ENCODE measurements at regions not wholly inside any gene's neighbourhood (a gene's known extent, or its start where the extent isn't known, plus 50 kb on each side); places are given as distances from the start of the nearest gene placed in this dataset.

GRCh38 chr10:90141791-90142190 is 440.4 kb downstream of the KIF20B start:
- Histone ChIP-seq H3K4me1 (peaks cover 3% of the 10 kb centered on the region; the same call in 1 of the 2 replicates), H3K4me3 (no peak overlapping the region), H3K9me3 (peaks cover 13% of the 10 kb centered on the region), H3K36me3 (replicated peaks) (no peaks in the 10 kb centered on the region), H3K27me3 (ENCODE audit: low read depth) (no peaks in the 10 kb centered on the region; the same call in 1 of the 2 replicates)
- DNase-seq (ENCODE audit: low spot score in 2 of 2): no peak
- in situ Hi-C loops (cut with MboI; ENCODE audit: low sequenced_read_pairs): loop anchor here (25.0 kb wide), 1 partner anchor 329 kb away; no protein-coding TSS in a partner anchor

DNA sequence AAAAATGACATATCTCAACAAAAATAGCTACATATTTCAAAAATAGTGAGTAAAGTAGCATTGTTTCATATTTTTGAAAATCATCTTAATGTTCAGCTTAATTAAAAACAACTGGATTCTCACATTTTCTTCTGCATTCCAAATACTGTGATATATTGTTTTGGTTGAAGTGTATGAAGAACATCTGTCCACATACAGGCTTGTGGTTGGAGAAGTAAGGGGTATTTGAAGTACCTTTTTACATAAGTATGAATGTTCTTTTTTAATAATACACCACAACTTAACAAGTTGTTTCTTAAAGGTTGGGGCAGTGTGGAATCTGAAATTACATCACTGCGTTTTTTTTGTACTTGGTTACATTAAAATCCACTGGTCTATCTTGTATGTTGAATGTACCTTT is 442.5 kb downstream of the KIF20B start:
- Histone ChIP-seq H3K4me3 (no peak overlapping the region), H3K27me3 (ENCODE audit: low read depth) (no peaks in the 10 kb centered on the region; the same call in 1 of the 2 replicates), H3K36me3 (replicated peaks) (no peaks in the 10 kb centered on the region), H3K9me3 (no peaks in the 10 kb centered on the region), H3K4me1 (peaks cover 3% of the 10 kb centered on the region; the same call in 1 of the 2 replicates)
- no peak for DNase-seq (ENCODE audit: low spot score in 2 of 2)
- in situ Hi-C loops (cut with MboI; ENCODE audit: low sequenced_read_pairs): loop anchor here (25.0 kb wide), 1 partner anchor 332 kb away; no protein-coding TSS in a partner anchor

DNA sequence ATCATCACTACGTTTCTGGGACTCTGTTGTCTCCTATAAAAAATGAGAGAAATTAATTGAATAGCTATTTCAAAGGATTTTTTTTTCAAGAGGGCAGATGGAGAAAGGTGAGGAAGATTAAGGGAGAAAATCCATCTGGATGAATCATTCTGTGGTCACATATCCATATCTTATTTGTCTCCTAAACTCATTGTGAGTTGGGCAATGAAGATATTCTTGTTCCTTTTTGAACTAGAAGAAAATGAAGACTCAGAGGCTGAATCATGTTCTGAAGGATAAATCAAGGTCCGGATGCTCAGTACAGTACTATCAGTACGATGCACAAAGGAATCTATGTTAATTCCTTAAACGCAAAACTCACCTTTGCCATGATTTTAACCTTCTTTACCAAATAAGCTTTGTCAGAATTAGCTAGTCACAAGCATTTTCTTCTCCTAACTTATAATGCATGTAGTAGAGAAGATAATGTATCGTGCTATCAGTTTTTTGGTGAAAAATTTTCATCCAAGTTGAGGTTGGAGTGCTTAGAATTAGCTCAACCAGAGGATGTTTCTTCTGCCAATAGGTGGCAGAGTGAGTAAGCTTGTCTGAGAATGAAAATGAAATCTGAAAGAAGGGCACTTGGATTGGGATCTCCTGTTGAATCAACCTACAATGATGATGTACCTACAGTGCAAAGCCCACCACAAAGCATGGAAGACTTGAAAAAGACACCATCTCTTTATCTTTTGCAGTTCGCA is 446.9 kb downstream of the KIF20B start:
- no peaks in the 10 kb centered on the region for H3K27me3 ChIP-seq (ENCODE audit: low read depth)
- DNase-seq (ENCODE audit: low spot score in 2 of 2): peak; percentile 7 to 25
- H3K4me3 ChIP-seq: no peak overlapping the region
- no peaks in the 10 kb centered on the region for H3K36me3 ChIP-seq (replicated peaks)
- in situ Hi-C loops (cut with MboI; ENCODE audit: low sequenced_read_pairs): loop anchor here (25.0 kb wide), 1 partner anchor 336 kb away; no protein-coding TSS in a partner anchor
- peaks cover 3% of the 10 kb centered on the region; the same call in 1 of the 2 replicates for H3K4me1 ChIP-seq
- no peaks in the 10 kb centered on the region for H3K9me3 ChIP-seq

DNA sequence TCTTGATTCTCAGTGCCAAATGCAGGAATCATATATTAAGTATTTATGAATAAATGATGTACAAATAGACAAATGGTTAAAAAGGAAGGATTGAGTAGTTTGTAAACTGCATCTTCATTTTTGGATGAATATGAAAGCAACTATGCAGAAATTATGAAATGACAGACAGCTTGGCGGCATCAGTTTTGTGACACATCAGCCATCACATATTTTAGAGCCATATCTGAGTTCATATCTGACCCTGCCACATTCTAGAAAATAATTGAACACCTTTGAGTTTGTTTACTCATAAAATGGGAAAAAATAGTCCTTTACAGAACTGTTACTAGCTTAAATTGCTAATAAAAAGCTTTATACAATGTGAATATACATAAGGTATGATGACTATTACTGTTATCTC is 448.2 kb downstream of the KIF20B start:
- Histone ChIP-seq H3K36me3 (replicated peaks) (no peaks in the 10 kb centered on the region), H3K9me3 (no peaks in the 10 kb centered on the region), H3K4me1 (peaks cover 3% of the 10 kb centered on the region; the same call in 1 of the 2 replicates), H3K27me3 (ENCODE audit: low read depth) (no peaks in the 10 kb centered on the region), H3K4me3 (no peak overlapping the region)
- in situ Hi-C loops (cut with MboI; ENCODE audit: low sequenced_read_pairs): loop anchor here (25.0 kb wide), 1 partner anchor 337 kb away; no protein-coding TSS in a partner anchor
- DNase-seq (ENCODE audit: low spot score in 2 of 2): no peak

DNA sequence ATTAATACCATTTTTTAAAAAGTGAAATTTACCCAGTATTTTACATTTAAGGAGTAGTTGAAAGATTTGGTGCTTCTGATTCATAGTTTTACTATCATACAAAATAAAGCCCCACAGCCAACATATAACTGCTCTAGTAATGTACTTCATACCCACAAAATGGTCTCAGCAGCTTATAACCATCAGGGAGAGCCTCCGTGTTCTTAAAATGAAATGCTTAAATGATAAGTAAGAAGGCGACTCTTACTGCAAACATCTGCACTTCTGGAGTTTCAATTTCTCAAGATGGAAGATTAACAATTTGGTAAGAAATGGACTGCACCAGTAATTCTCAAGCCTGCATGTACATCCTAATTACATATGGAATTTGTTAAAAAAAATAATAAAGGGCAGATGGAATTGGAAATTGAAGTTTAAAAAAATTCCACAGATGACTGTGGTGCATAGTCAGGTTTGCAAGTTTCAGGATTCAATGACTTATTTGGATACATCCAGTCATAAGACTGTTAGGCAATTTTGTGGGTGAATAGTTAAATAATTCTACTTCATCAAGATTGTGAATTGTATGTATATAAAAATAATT is 461.0 kb downstream of the KIF20B start:
- in situ Hi-C loops (cut with MboI; ENCODE audit: low sequenced_read_pairs): no loop called here

DNA sequence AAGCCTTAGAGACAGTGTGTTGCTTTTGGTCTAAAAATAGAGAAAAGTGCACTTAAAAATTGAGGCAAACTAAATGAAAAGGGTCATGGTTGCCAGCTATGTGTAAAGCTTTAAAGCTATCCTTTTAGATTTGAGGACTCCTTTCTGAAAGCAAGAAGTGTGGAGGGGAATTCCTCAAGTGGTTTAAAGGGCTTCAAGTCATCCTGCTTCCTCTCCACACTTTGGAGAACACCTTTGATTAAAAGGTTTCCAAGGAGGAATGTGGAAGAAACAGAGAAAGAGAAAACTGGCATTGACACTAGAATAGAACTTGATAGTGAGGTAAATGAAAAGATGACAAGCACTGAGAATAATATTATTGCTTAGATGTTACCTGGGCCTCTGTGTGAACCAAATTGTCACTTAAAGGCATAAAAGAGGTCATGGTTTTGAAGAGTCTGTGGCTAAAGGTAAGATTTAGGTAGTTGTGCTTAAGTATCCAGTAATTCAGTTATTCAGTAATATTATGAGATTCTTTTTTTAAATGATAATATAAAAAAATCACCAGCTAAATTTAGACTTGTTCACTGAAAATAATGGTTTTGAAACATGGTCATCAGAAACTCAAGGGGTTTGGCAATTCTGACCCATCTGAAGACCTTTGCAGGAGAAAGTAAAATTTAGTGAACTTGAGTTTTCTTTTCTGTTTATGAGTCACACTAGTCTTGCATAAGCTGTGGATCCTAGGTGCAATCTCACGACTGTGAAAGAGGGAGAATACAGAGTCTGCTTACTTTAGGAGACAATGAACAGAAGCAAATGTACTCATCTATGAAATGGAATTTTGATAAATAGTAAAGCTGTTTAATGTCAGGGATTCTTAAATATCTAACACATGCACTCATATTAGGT is 466.0 kb downstream of the KIF20B start:
- no peaks in the 10 kb centered on the region for H3K36me3 ChIP-seq (replicated peaks)
- no peaks in the 10 kb centered on the region for H3K4me1 ChIP-seq
- H3K9me3 ChIP-seq: no peaks in the 10 kb centered on the region
- no peak for DNase-seq (ENCODE audit: low spot score in 2 of 2)
- in situ Hi-C loops (cut with MboI; ENCODE audit: low sequenced_read_pairs): no loop called here
- no peaks in the 10 kb centered on the region for H3K27me3 ChIP-seq (ENCODE audit: low read depth)
- no peak overlapping the region for H3K4me3 ChIP-seq

More for the DNA sequence above, 461.0 kb downstream of the KIF20B start:
- H3K9me3 ChIP-seq: no peaks in the 10 kb centered on the region
- no peaks in the 10 kb centered on the region for H3K27me3 ChIP-seq (ENCODE audit: low read depth)
- DNase-seq (ENCODE audit: low spot score in 2 of 2): no peak
- no peaks in the 10 kb centered on the region for H3K36me3 ChIP-seq (replicated peaks)
- no peaks in the 10 kb centered on the region for H3K4me1 ChIP-seq
- H3K4me3 ChIP-seq: no peak overlapping the region

DNA sequence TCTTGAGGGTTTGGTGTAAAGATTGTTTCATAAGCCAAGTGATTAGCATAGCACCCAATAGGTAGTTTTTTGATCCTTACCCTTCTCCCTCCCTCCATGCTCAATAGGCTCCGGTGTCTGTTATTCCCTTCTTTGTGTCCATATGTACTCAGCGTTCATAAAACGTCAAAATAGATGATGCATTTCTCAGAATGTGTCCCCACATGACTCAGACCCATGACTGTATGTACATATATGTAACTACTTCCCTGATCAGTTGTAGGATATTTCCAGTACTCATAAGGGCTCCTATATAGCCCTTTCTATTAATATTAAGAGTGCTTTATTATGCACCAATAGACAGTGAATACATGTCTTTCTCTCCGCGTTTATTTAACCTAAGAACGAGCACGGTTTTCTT is 466.9 kb downstream of the KIF20B start:
- Histone ChIP-seq H3K36me3 (replicated peaks) (no peaks in the 10 kb centered on the region), H3K4me3 (no peak overlapping the region), H3K27me3 (ENCODE audit: low read depth) (no peaks in the 10 kb centered on the region), H3K9me3 (no peaks in the 10 kb centered on the region), H3K4me1 (no peaks in the 10 kb centered on the region)
- DNase-seq (ENCODE audit: low spot score in 2 of 2): no peak
- in situ Hi-C loops (cut with MboI; ENCODE audit: low sequenced_read_pairs): no loop called here

DNA sequence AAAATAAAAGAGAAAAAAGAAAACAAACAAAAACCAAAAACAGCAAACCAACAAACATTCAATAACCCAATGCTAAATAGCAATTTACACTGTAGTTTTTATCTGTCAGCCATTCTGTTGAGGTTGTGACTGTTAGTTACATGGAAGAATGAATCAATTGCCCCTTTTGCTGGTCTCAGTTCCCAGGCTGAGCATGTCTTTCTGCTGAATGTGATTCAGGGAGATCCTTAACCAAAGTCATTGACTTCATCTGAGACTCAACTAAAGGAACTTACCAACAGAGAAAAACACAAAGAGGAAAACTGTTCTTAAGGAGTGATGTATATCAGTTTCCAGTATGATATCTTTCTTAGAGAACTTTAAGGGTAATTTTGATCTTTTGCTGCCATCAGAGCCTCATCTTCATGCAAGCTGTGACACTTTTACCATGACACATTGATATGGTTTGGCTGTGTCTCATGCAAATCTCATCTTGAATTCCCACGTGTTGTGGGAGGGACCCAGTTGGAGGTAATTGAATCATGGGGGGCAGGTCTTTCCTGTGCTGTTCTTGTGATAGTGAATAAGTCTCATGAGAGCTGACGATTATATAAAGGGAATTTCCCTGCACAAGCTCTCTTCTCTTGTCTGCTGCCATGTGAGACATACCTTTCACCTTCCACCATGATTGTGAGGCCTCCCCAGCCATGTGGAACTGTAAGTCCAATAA is 469.8 kb downstream of the KIF20B start:
- Histone ChIP-seq H3K4me3 (no peak overlapping the region), H3K27me3 (ENCODE audit: low read depth) (no peaks in the 10 kb centered on the region), H3K9me3 (no peaks in the 10 kb centered on the region), H3K4me1 (no peaks in the 10 kb centered on the region), H3K36me3 (replicated peaks) (no peaks in the 10 kb centered on the region)
- in situ Hi-C loops (cut with MboI; ENCODE audit: low sequenced_read_pairs): no loop called here
- no peak for DNase-seq (ENCODE audit: low spot score in 2 of 2)

GRCh38 chr10:90174531-90174930 is 473.1 kb downstream of the KIF20B start:
- H3K36me3 ChIP-seq (replicated peaks): no peaks in the 10 kb centered on the region
- in situ Hi-C loops (cut with MboI; ENCODE audit: low sequenced_read_pairs): no loop called here
- no peak overlapping the region for H3K4me3 ChIP-seq
- no peak for DNase-seq (ENCODE audit: low spot score in 2 of 2)
- no peaks in the 10 kb centered on the region for H3K9me3 ChIP-seq
- H3K4me1 ChIP-seq: no peaks in the 10 kb centered on the region
- H3K27me3 ChIP-seq (ENCODE audit: low read depth): no peaks in the 10 kb centered on the region

DNA sequence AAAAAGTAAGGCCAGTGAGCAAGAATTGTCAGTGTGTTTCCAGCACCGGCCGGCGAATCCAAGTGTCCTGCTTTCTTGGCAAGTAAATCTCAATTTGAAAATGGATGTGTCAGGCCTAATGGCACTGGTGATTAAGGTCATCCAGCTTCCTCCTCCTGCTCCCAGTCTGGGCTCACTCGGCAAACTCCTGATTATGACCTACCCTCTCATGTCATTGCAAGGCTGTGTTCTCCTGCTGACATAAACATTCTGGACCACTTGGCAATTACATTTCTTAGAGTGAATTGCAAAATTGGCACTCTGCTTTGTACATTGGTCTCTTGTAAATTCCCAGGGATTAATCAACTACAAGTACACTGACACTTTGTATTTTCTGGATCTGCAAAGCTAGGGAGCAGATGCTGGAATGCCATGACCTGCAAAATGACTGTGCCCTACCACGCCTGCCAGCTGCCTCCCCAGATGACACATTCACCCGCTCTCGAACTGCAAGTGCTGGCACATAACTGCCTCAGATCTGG is 473.8 kb downstream of the KIF20B start:
- DNase-seq (ENCODE audit: low spot score in 2 of 2): no peak
- no peaks in the 10 kb centered on the region for H3K27me3 ChIP-seq (ENCODE audit: low read depth)
- H3K9me3 ChIP-seq: no peaks in the 10 kb centered on the region
- H3K4me3 ChIP-seq: no peak overlapping the region
- in situ Hi-C loops (cut with MboI; ENCODE audit: low sequenced_read_pairs): no loop called here
- H3K36me3 ChIP-seq (replicated peaks): no peaks in the 10 kb centered on the region
- no peaks in the 10 kb centered on the region for H3K4me1 ChIP-seq

- Histone ChIP-seq H3K9me3 (no peaks in the 10 kb centered on the region; the same call in 1 of the 2 replicates), H3K4me1 (no peaks in the 10 kb centered on the region; the same call in 1 of the 2 replicates), H3K27me3 (ENCODE audit: low read depth) (no peaks in the 10 kb centered on the region), H3K36me3 (replicated peaks) (no peaks in the 10 kb centered on the region), H3K4me3 (no peak overlapping the region)
- in situ Hi-C loops (cut with MboI; ENCODE audit: low sequenced_read_pairs): no loop called here
- DNase-seq (ENCODE audit: low spot score in 2 of 2): no peak
Measured at GRCh38 chr10:90179696-90180407, 478.5 kb downstream of the KIF20B start.

DNA sequence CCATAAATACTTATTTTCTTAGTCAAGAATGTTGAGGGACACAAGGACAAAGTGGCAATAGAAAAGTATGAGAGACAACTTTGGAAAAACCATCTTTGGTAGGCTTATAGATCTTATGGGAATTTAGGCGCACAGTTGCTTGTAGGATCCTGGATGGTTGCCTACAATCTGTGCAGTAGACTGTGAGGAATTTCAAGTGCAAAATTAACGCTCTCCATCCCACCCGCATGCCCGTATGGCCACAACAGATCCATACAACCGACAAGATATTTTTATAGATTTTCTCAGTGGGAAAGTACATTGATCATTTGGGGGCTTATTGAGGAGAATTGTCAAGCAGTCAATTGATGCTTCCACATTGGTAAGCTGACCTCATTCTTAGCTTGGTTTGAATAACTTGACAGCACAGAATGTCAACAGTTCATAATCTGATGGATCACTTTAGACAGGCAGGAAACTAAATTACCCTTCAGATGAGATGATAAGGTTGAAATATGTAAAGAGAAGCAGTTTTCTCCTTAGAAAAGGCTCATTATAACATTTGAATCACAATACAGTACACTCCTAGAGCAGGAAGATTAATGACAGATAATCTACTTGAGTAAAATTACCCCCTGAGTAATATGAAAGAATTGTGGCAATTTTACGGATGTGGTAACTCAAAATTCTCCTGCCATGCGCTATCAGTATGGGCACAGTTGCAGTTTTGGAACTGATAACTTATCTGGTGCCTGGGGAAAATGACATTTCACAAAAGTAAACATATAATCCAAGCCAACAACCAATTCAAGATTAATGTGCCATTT is 479.7 kb downstream of the KIF20B start:
- no peaks in the 10 kb centered on the region for H3K36me3 ChIP-seq (replicated peaks)

More for the DNA sequence above, 479.7 kb downstream of the KIF20B start:
- H3K9me3 ChIP-seq: no peaks in the 10 kb centered on the region; the same call in 1 of the 2 replicates
- H3K4me3 ChIP-seq: no peak overlapping the region
- in situ Hi-C loops (cut with MboI; ENCODE audit: low sequenced_read_pairs): no loop called here
- H3K27me3 ChIP-seq (ENCODE audit: low read depth): no peaks in the 10 kb centered on the region
- no peak for DNase-seq (ENCODE audit: low spot score in 2 of 2)
- H3K4me1 ChIP-seq: no peaks in the 10 kb centered on the region; the same call in 1 of the 2 replicates

Measured in HAP-1 (cell line).